Stimulated activated CD4-positive, alpha-beta T cell treated with anti-CD3 and anti-CD28 coated beads, Interleukin-1b, Interleukin-23, amount 100 ng/mL, for 24 hours (primary cell): ENCODE measurements at regions not wholly inside any gene's neighbourhood (a gene's known extent, or its start where the extent isn't known, plus 50 kb on each side); places are given as distances from the start of the nearest gene placed in this dataset.
"Not testable (repeated sequence)": the region's sequence is repeated elsewhere in the genome, so short reads cannot be mapped to it uniquely, and the experiment has no call there.

Experiments used
- DNase-seq, 4 experiments: peaks; one replicate each; pipeline ENCODE4 v3.0.0-alpha.2; 2020; ENCODE audit warnings: low read depth in 4 of 4, low spot score in 1 of 4

GRCh38 chr5:105163547-105163946 lies 1601.0 kb upstream of the NUDT12 start:
- no peak for DNase-seq

DNA sequence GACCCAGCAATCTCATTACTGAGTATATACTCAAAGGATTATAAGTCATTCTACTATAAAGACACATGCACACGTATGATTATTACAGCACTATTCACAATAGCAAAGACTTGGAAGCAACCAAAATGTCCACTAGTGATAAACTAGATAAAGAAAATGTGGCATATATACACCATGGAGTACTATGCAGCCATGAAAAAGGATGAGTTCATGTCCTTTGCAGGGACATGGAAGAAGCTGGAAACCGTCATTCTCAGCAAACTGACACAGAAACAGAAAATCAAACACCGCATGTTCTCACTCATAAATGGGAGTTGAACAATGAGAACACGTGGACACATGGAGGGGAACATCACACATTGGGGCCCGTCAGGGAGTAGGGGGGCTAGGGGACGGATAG lies 1600.0 kb upstream of the NUDT12 start:
- DNase-seq: not testable (repeated sequence)

- no peak for DNase-seq
Observed at GRCh38 chr5:105158526-105158925, 1595.9 kb upstream of the NUDT12 start.

GRCh38 chr5:105150323-105150722 lies 1587.7 kb upstream of the NUDT12 start:
- no peak for DNase-seq

DNA sequence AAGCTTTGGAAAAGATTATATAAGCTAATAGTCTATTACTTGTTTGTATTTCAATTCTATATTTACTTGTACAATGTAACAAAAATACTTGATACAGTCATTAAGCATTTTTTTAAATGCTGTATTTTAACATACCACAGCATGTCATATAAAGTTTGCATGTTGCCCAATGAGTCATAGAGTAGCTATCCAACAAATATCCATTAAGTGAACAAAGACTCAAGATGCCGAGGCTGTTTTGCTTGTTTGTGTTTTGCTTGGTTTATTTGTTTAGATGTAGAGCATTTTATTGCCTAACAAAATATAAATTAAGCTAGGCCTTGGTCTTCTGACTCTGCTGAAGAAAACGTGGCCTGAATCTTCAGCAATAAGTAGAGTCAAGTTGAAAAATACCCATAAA lies 1584.3 kb upstream of the NUDT12 start:
- no peak for DNase-seq

DNA sequence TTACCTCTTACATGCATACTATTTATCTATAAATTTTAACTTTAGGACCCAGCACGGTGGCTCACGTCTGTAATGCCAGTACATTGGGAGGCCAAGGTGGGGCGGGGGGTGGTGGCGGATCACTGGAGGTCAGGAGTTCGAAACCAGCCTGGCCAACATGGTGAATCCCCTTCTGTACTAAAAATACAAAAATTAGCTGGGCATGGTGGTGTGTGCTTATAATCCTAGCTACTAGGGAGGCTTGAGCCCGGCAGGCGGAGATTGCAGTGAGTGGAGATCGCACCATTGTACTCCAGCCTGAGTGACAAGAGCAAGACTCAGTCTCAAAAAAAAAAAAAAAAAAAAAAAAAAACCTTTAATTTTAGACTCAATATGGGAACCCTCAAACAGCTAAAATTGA lies 1582.6 kb upstream of the NUDT12 start:
- DNase-seq: no peak

- DNase-seq: no peak
Observed at GRCh38 chr5:105134328-105134727, 1571.7 kb upstream of the NUDT12 start.

GRCh38 chr5:105133087-105133486 lies 1570.5 kb upstream of the NUDT12 start:
- DNase-seq: no peak

DNA sequence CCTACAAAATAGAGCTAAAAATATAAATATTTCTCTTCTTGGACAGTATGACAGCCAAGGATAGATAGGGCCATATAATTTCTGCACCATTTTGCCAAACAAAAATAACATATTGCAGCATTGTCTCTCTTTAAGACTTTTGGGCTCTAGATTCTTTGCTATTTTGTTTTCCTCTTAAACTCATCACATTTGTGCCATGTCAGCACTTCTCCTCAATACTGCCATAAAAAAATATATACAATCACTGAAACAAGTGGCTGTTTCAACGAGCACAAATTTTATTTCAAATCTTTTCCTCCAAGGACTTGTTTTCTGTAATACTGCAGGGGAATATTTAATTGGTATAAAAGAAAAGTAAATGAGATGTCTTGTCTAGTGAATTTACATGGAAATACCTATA lies 1570.0 kb upstream of the NUDT12 start:
- DNase-seq: no peak

- DNase-seq: no peak
Observed at GRCh38 chr5:105131045-105131444, 1568.5 kb upstream of the NUDT12 start.

GRCh38 chr5:105101577-105101976 lies 1539.0 kb upstream of the NUDT12 start:
- DNase-seq: no peak

GRCh38 chr5:105088961-105089360 lies 1526.4 kb upstream of the NUDT12 start:
- DNase-seq: no peak

DNA sequence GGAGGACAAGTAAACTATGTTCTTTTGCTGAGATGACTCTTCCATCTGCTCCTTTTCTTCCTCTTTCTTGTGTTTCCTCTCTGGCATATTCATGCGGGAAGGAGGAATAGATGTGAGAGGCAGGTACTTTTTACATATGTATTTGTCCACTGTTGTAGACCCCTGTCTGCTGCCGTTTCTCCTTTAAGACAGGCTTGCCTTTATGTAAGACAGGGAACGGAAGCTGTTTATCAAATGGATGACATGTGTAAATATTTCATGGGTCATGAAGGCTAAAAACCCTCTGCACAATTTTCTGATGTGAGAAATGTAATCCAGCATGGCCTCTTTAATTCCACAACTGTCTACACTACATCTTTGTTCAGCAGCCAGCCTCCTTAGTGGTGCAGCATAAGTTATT lies 1525.5 kb upstream of the NUDT12 start:
- no peak for DNase-seq

DNA sequence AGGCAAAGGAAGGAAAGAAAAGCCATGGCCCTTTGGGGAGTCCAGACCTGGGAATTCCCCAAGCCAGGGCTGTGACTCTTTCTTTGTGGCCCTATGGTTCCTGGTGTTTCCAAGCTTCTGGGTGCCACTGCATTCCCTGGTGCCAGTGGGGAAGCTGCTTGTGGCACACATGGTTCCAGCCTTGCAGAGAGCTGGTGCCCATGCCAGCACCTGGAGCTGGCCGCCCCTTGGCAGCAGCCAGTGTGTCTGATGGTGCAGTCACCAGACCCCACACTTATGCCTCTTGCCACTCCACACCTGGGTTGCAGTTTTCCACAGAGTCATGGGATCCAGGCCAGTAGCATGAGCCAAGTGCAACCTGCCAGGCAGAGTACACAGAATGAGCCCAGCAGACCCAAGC lies 1495.3 kb upstream of the NUDT12 start:
- DNase-seq: no peak

DNA sequence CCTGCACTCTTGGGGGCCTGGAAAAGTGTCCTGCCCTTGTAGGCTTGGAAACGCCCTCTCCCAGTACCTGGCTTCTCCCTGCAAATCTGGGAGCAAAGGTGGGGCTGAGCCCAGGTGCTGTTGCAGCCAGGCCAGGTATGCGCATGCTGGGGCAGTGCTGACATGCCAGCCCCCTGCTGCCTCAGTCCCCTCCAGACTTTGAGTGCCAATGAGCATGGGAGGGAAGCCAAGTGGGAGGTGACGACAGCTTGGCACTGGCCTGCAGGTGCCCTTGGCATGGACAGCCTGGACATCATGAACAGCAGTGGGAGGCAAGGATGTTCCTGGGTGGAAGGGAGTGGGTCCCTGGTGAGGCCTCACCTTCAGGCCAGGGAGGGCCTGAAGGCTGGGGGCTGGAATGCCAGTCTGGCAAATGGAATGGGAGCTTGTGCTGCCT lies 1494.4 kb upstream of the NUDT12 start:
- DNase-seq: no peak

- DNase-seq: no peak
Observed at GRCh38 chr5:105054406-105054805, 1491.8 kb upstream of the NUDT12 start.

DNA sequence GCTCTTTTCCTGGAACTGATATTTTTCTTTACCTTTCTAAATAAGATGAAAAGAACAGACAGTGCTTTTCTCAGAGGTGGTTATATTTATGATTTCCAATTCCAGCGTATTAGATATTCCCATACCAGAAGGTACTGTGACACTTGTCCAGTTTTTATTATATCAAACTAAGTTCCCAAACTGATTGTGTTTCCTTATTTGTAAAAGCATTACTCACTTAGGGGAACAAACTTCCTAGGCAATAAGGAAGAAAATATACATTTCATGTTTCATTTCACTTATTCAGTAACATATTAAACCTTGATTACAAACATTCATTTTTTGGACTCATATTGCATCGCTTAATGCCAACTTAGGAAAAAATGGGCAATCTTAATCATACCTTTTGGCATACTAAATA lies 1480.0 kb upstream of the NUDT12 start:
- DNase-seq: no peak

DNA sequence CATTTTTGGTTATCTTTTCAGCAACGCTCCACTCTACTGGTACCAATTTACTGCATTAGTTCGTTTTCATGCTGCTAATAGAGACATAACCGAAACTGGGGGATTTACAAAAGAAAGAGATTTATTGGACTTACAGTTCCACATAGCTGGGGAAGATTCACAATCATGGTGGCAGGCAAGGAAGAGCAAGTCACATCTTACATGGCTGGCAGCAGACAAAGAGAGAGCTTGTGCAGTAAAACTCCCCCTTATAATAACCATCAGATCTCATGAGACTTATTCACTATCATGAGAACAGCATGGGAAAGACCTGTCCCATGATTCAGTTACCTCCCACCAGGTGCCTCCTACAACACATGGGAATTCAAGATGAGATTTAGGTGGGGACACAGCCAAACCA lies 1474.2 kb upstream of the NUDT12 start:
- DNase-seq: not testable (repeated sequence)

GRCh38 chr5:105034401-105034763 lies 1471.8 kb upstream of the NUDT12 start:
- DNase-seq: no peak

- DNase-seq: no peak
Observed at GRCh38 chr5:105033637-105034400, 1471.2 kb upstream of the NUDT12 start.

- DNase-seq: no peak
Observed at GRCh38 chr5:105032917-105033316, 1470.3 kb upstream of the NUDT12 start.

GRCh38 chr5:105030153-105030552 lies 1467.6 kb upstream of the NUDT12 start:
- no peak for DNase-seq

- no peak for DNase-seq
Observed at GRCh38 chr5:105015098-105015497, 1452.5 kb upstream of the NUDT12 start.
